HCT116 (cell line): ENCODE measurements at regions not wholly inside any gene's neighbourhood (a gene's known extent, or its start where the extent isn't known, plus 50 kb on each side); places are given as distances from the start of the nearest gene placed in this dataset.

Source experiments
- ATAC-seq: fragments of 200-7000 bp; cut with Tn5 transposase; 2 replicates; pipeline ENCODE4 v1.9.1; 2020; ENCODE audit warnings: mild to moderate bottlenecking, moderate library complexity
- BruUV-seq: library from RNA; stranded (reverse); fragments of 400-500 nt; replicated peaks from 2 replicates; lab custom pipeline; 2021; lab: Mats Ljungman, UMichigan
- CTCF ChIA-PET: fragments of 300-600 bp; sonication (Branson Sonifier 250); formaldehyde crosslinking; loops from one replicate; lab custom pipeline; 2021; ENCODE audit warnings: antibody characterized with exemption; lab: Charles Lee
- POLR2A ChIA-PET: fragments of 300-600, 350-600 bp; sonication (Branson Sonifier 250); formaldehyde crosslinking; loops from one replicate; lab custom pipeline; 2021; ENCODE audit warnings: antibody characterized with exemption; lab: Charles Lee
- RAD21 ChIA-PET, 2 experiments: fragments of 300-600 bp; sonication (Branson Sonifier 250); formaldehyde crosslinking; loops; one replicate each; lab custom pipeline; 2023; ENCODE audit warnings: low total read pairs in 2 of 2; ENCODE audit not compliant: uncharacterized antibody in 2 of 2, unreplicated experiment in 2 of 2, low non-redundant PET in 1 of 2; lab: Charles Lee
- DNase-seq: peaks from one replicate; pipeline ENCODE4 v3.0.0-alpha.2; 2010; ENCODE audit warnings: low read depth, low spot score
- H2AFZ ChIP-seq: fragments of 200-600 bp; shearing (Covaris generic), sonication (generic); 2 replicates; pipeline ENCODE4 v1.6.1; 2017; ENCODE audit warnings: low read depth, mixed run types, mixed read lengths, antibody characterized with exemption, low read length; ENCODE audit not compliant: poor library complexity, severe bottlenecking
- H3K27ac ChIP-seq: 2 replicates; pipeline ENCODE4 v1.5.1; 2012; ENCODE audit warnings: low read depth, low read length
- H3K27me3 ChIP-seq: fragments of 200-600 bp; sonication (generic); 2 replicates; pipeline ENCODE4 v1.6.1; 2016; ENCODE audit warnings: mixed run types, low read length, mixed read lengths; ENCODE audit not compliant: insufficient read depth
- H3K36me3 ChIP-seq, 2 experiments: fragments of 200-500 bp in 1 of 2; fragments of 200-600 bp in 1 of 2; sonication (Bioruptor generic) in 1 of 2; sonication (generic) in 1 of 2; 2 replicates each; pipeline versions ENCODE4 v1.5.1 to v1.6.1; 2014 to 2016; ENCODE audit warnings: low read length in 2 of 2, inconsistent platforms in 1 of 2, mixed read lengths in 1 of 2, mixed run types in 1 of 2; ENCODE audit not compliant: insufficient read depth in 2 of 2, control insufficient read depth in 1 of 2
- H3K4me1 ChIP-seq, 2 experiments: fragments of 200-600 bp in 1 of 2; sonication (generic) in 1 of 2; 2 replicates each; pipeline versions ENCODE4 v1.5.1 to v1.6.1; 2012 to 2017; ENCODE audit warnings: low read length in 2 of 2, inconsistent platforms in 1 of 2, mild to moderate bottlenecking in 1 of 2, mixed read lengths in 1 of 2, mixed run types in 1 of 2, moderate library complexity in 1 of 2; ENCODE audit not compliant: insufficient read depth in 2 of 2, control insufficient read depth in 1 of 2
- H3K4me2 ChIP-seq: fragments of 200-600 bp; sonication (generic); 2 replicates; pipeline ENCODE4 v1.6.1; 2017; ENCODE audit warnings: mixed run types, low read length, mixed read lengths
- H3K4me3 ChIP-seq, 2 experiments: fragments of 200-600 bp in 1 of 2; sonication (generic) in 1 of 2; replicated peaks in 1 of 2; 2 replicates each; pipeline ENCODE4 v1.5.1; 2011 to 2016; ENCODE audit warnings: low read length in 2 of 2, control low read depth in 1 of 2, low read depth in 1 of 2, mild to moderate bottlenecking in 1 of 2, mixed read lengths in 1 of 2, mixed run types in 1 of 2
- H3K79me2 ChIP-seq: fragments of 200-600 bp; sonication (generic); 2 replicates; pipeline ENCODE4 v1.6.1; 2017; ENCODE audit warnings: mild to moderate bottlenecking, mixed run types, low read length, moderate library complexity, mixed read lengths; ENCODE audit not compliant: insufficient read depth
- H3K9ac ChIP-seq: fragments of 200-600 bp; sonication (generic); 2 replicates; pipeline ENCODE4 v1.6.1; 2016; ENCODE audit warnings: low read length, mixed read lengths
- H3K9me2 ChIP-seq: fragments of 200-600 bp; sonication (generic), shearing (Covaris generic); 2 replicates; pipeline ENCODE4 v1.6.1; 2017; ENCODE audit warnings: mixed run types, mild to moderate bottlenecking, moderate library complexity; ENCODE audit not compliant: insufficient read depth
- H3K9me3 ChIP-seq, 2 experiments: fragments of 200-500 bp in 1 of 2; fragments of 200-600 bp in 1 of 2; sonication (Bioruptor generic) in 1 of 2; sonication (generic) in 1 of 2; 2 replicates each; pipeline ENCODE4 v1.6.1; 2014 to 2017; ENCODE audit warnings: low read length in 2 of 2, mixed read lengths in 2 of 2, inconsistent platforms in 1 of 2, low read depth in 1 of 2, mild to moderate bottlenecking in 1 of 2, mixed run types in 1 of 2, moderate library complexity in 1 of 2; ENCODE audit not compliant: control insufficient read depth in 1 of 2, insufficient read depth in 1 of 2
- H4K20me1 ChIP-seq: fragments of 200-600 bp; sonication (generic), shearing (Covaris generic); 2 replicates; pipeline ENCODE4 v1.6.1; 2017; ENCODE audit warnings: mixed run types, mild to moderate bottlenecking, moderate library complexity; ENCODE audit not compliant: insufficient read depth
- CEBPB ChIP-seq: IDR thresholded peaks from 2 replicates; pipeline ENCODE4 v1.6.1; 2012; ENCODE audit warnings: low read depth
- EGR1 ChIP-seq: IDR thresholded peaks from 2 replicates; pipeline ENCODE4 v1.6.1; 2012; ENCODE audit warnings: low read depth
- EZH2 ChIP-seq: fragments of 200-600 bp; sonication (generic); IDR thresholded peaks from 2 replicates; pipeline ENCODE4 v1.6.1; 2017; ENCODE audit warnings: antibody characterized with exemption, mixed run types
- JUND ChIP-seq: IDR thresholded peaks from 2 replicates; pipeline ENCODE4 v1.6.1; 2012
- POLR2A ChIP-seq: IDR thresholded peaks from 2 replicates; pipeline ENCODE4 v1.7.0; 2011; ENCODE audit warnings: borderline replicate concordance; ENCODE audit not compliant: insufficient read depth, insufficient read length; ENCODE audit errors: extremely low read depth
- SIN3A ChIP-seq: IDR thresholded peaks from 2 replicates; pipeline ENCODE4 v1.6.1; 2012; ENCODE audit warnings: low read depth
- SRF ChIP-seq: IDR thresholded peaks from 2 replicates; pipeline ENCODE4 v1.6.1; 2012; ENCODE audit warnings: low read depth
- YY1 ChIP-seq: IDR thresholded peaks from 2 replicates; pipeline ENCODE4 v1.6.1; 2011; ENCODE audit warnings: low read length, low read depth, moderate library complexity, mild to moderate bottlenecking; ENCODE audit not compliant: insufficient replicate concordance; ENCODE audit errors: extremely low read depth
- ZFX ChIP-seq: fragments of 450-650 bp; IDR thresholded peaks from 2 replicates; pipeline ENCODE4 v1.6.1; 2017
- intact Hi-C: fragments of 100-400 bp; cut with micrococcal nuclease; formaldehyde crosslinking; loops from 2 replicates; pipeline ENCODE4 v1.10.0; 2022
- TF ChIP-seq, protein P1 (sequence below): IDR thresholded peaks from 2 replicates; pipeline ENCODE4 v1.6.1; 2011; ENCODE audit warnings: mild to moderate bottlenecking, low read length, moderate library complexity; ENCODE audit not compliant: insufficient replicate concordance; ENCODE audit errors: extremely low read depth
- TF ChIP-seq, protein P2 (sequence below), 3 experiments: fragments of 200-600 bp in 1 of 3; sonication (generic) in 1 of 3; IDR thresholded peaks in 2 of 3; conservative IDR thresholded peaks in 1 of 3; 2 replicates each; pipeline ENCODE4 v1.5.1; 2012 to 2017; ENCODE audit warnings: low read depth in 2 of 3, low read length in 2 of 3, antibody characterized with exemption in 1 of 3, borderline replicate concordance in 1 of 3, control low read depth in 1 of 3, mild to moderate bottlenecking in 1 of 3, mixed read lengths in 1 of 3, mixed run types in 1 of 3, moderate library complexity in 1 of 3; ENCODE audit not compliant: insufficient read depth in 1 of 3

DNA sequence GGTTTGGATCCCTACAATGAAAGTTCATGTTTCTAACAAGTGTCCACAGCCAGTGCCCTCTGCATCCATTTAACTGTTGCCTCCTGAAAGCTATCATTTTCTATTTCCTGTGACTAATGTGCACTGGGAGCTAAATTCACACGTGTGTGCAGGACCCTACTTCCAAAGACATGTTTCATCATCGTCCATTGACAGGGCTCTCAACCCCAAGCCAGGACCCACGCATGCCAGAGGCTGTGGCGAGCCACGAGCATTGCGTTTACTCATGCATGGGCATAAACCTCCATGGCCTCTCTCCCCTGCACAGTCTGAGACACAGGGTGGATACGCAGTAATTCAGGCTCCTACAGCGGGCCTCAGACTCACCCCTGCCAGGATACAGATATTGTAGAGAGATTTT lies 153.2 kb downstream of the MAFB start:
- POLR2A ChIA-PET, result no interaction called here
- Histone ChIP-seq H3K9ac (no peak overlapping the region), H3K9me2 (no peaks in the 10 kb centered on the region), H3K27me3 (peaks cover 37% of the 10 kb centered on the region), H3K36me3 (no peaks in the 10 kb centered on the region), H4K20me1 (no peaks in the 10 kb centered on the region), H3K27ac (no peak overlapping the region), H3K4me2 (no peak overlapping the region), H3K9me3 (peaks cover 3 to 11% of the 10 kb centered on the region in 2 experiments; a peak in 2 of 4 replicates), H3K4me3 (no peak overlapping the region), H3K4me1 (peaks cover 0 to 3% of the 10 kb centered on the region in 2 experiments; a peak in 1 of 4 replicates), H3K79me2 (no peaks in the 10 kb centered on the region), H2AFZ (no peak overlapping the region)
- no peak for DNase-seq
- RAD21 ChIA-PET, result no interaction called here
- BruUV-seq, result no TSS peak
- intact Hi-C loops, result no loop called here
- no peak for TF ChIP-seq EZH2
- TF ChIP-seq YY1, result no peak
- no peak for TF ChIP-seq EGR1
- TF ChIP-seq CEBPB, result no peak
- TF ChIP-seq POLR2A, result no peak
- TF ChIP-seq, protein P1, sequence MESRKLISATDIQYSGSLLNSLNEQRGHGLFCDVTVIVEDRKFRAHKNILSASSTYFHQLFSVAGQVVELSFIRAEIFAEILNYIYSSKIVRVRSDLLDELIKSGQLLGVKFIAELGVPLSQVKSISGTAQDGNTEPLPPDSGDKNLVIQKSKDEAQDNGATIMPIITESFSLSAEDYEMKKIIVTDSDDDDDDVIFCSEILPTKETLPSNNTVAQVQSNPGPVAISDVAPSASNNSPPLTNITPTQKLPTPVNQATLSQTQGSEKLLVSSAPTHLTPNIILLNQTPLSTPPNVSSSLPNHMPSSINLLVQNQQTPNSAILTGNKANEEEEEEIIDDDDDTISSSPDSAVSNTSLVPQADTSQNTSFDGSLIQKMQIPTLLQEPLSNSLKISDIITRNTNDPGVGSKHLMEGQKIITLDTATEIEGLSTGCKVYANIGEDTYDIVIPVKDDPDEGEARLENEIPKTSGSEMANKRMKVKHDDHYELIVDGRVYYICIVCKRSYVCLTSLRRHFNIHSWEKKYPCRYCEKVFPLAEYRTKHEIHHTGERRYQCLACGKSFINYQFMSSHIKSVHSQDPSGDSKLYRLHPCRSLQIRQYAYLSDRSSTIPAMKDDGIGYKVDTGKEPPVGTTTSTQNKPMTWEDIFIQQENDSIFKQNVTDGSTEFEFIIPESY, result no peak
- no peak for TF ChIP-seq JUND
- TF ChIP-seq SRF, result no peak
- no peak for TF ChIP-seq SIN3A
- TF ChIP-seq ZFX, result no peak
- TF ChIP-seq, protein P2, sequence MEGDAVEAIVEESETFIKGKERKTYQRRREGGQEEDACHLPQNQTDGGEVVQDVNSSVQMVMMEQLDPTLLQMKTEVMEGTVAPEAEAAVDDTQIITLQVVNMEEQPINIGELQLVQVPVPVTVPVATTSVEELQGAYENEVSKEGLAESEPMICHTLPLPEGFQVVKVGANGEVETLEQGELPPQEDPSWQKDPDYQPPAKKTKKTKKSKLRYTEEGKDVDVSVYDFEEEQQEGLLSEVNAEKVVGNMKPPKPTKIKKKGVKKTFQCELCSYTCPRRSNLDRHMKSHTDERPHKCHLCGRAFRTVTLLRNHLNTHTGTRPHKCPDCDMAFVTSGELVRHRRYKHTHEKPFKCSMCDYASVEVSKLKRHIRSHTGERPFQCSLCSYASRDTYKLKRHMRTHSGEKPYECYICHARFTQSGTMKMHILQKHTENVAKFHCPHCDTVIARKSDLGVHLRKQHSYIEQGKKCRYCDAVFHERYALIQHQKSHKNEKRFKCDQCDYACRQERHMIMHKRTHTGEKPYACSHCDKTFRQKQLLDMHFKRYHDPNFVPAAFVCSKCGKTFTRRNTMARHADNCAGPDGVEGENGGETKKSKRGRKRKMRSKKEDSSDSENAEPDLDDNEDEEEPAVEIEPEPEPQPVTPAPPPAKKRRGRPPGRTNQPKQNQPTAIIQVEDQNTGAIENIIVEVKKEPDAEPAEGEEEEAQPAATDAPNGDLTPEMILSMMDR (IDR thresholded peaks at IDR 0.05 in 2 of 3, conservative IDR thresholded peaks at IDR 0.05 in 1 of 3; ENCODE audit: borderline replicate concordance in 1 of 3, insufficient read depth in 1 of 3, low read depth in 2 of 3, low read length in 2 of 3), result no peak
- CTCF ChIA-PET, result no interaction called here
- ATAC-seq, result no peak
